Islet of Langerhans (tissue), 1 donor: ENCODE measurements at regions not wholly inside any gene's neighbourhood (a gene's known extent, or its start where the extent isn't known, plus 50 kb on each side); places are given as distances from the start of the nearest gene placed in this dataset.
"Not testable (repeated sequence)": the region's sequence is repeated elsewhere in the genome, so short reads cannot be mapped to it uniquely, and the experiment has no call there.

Experiments used
- FAIRE-seq: peaks from one replicate; lab custom pipeline; 2011; peaks lifted over from hg19 to GRCh38; lab: Jason Lieb, UNC

- FAIRE-seq: no peak
Observed at GRCh38 chr16:52786091-52786490, 239.1 kb upstream of the TOX3 start.

DNA sequence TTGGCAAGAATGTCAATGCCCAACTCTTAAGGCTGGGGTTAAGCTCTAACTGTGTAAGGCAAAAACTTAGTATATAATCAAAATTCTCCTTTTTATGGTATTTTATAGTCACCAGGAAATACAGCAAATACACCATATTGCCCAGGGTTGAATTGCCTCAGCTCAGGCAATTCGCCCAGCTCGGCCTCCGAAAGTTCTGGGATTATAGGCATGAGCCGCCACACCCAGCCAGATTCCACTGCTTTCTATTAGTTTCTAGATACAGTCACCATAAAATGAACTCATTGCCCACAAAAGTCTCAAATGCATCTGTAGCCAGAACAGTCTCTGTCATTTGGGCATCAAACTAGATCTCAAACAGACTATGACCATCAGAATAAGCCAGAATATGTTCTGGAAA lies 238.7 kb upstream of the TOX3 start:
- no peak for FAIRE-seq

DNA sequence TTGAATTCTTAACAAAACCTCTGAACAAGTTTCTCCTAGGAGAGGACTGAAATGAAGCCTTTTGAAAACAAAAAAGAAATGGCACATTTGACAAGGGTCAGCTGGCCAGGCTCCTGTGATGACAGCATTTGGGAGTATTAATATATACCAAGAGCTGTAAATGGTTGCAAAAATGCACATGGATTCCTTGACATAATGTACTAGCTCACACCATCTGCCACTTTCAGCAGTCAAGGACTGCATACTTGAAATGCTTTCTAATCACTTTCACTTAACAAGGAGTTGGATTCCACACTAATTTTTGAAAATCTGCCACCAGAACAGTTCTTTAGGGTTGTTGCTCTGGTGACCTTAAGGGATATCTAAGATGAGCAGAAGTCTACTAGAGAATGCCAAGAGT lies 236.7 kb upstream of the TOX3 start:
- FAIRE-seq: no peak

- no peak for FAIRE-seq
Observed at GRCh38 chr16:52781005-52781630, 234.2 kb upstream of the TOX3 start.

- no peak for FAIRE-seq
Observed at GRCh38 chr16:52773026-52773425, 226.1 kb upstream of the TOX3 start.

- no peak for FAIRE-seq
Observed at GRCh38 chr16:52770828-52771227, 223.9 kb upstream of the TOX3 start.

DNA sequence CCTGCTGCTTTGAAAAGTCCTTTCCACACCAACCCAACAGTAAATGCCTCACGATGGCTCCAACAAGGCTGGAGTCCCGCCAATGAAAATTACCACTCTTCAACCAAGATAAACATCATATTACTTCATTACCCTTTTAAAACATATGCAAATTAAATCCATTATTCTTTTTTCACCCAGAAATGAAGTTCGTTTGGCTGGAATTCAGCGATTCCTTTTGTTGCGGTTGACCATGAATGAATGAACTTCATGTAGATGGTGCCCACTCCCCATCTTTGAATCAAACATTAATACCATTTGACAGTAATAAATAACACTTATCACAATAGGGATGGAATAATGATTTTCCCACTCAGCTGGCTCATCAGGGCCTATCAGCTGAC lies 211.5 kb upstream of the TOX3 start:
- FAIRE-seq: no peak

- FAIRE-seq: no peak
Observed at GRCh38 chr16:52757746-52758472, 211.0 kb upstream of the TOX3 start.

DNA sequence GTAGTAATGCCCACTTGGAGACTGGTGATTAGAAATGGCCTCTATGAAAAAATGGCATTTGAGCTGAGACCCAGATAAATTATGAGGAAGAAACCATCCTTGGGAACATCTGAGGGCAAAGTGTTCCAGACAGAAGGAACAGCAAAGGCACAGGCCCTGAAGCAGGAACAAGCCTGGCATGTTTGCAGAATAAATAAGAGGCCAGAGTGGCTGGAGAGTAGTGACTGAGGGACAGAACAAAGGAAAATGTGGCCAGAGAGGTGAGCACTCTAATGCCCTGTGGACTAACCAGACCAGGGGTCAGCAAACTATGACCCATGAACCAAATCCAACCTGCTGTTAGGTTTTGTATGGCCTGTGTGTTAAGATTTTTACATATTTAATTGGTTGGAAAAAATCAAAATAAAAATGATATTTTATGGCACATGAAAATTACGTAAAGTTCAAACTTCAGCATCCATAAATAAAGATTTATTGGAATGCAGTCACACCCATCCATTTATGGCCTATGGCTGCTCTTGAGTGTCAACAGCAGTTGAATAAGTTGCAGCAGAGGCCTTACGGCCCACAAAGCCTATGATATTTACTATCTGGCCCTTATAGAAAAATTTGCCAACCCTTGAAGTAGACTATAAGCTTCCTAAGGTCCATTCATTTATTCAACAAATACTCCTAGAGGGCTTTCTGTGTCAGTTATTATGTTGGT lies 210.0 kb upstream of the TOX3 start:
- FAIRE-seq: no peak

DNA sequence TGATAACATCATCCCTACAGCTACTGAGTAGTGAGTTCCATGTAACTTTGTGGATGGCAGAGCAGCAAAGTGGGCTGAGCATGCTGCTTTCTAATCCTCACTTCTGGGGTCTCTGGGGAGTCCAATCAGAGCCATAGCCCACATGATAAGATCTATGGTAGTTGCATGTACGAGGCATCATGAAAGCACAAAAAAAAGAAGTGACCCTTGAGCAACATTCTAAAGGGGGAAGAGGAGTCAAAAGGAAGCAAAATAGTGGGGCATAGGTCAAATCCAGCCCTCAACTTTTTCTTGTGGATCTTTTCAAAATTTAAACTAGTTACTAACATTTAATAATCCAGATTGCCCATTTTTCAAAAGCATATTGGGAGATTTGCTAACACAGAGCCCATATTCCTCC lies 208.5 kb upstream of the TOX3 start:
- FAIRE-seq: no peak

DNA sequence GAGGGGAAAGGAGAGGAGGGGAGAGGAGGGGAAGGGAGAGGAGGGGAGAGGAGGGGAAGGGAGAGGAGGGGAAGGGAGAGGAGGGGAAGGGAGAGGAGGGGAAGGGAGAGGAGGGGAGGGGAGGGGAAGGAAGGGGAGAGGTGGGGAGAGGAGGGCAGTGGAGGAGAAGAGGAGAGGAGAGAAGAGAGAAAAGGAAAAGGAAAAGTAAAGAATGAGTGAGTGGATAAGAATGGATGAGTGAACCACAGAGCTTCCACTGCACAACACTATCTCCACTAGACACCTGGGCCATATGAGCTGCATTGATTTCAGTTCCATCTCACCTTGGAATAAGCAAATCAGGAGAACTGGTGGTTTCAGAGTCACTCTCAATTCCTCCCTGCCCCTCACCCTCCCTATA lies 204.1 kb upstream of the TOX3 start:
- no peak for FAIRE-seq

DNA sequence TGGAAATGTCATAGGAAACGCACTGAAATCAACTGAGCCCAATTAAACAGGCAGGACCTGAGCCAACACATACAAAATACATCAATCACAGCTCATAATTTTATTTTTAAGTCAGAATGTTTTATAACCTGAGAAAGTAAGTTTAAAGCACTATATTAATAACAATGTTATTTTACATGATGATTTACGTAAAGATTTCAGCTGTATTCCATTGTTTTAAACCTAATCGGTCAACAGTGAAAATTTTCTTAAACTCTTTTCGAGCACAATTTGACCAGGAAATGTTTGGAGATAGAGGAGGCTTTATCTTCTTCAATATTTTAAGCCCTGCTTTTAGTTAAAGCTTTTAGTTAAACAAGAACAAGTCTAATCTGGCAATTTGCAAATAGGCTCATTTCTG lies 201.8 kb upstream of the TOX3 start:
- no peak for FAIRE-seq

GRCh38 chr16:52747088-52747595 lies 200.2 kb upstream of the TOX3 start:
- no peak for FAIRE-seq

- no peak for FAIRE-seq
Observed at GRCh38 chr16:52743707-52744106, 196.8 kb upstream of the TOX3 start.

GRCh38 chr16:52742608-52743170 lies 195.7 kb upstream of the TOX3 start:
- FAIRE-seq: no peak

DNA sequence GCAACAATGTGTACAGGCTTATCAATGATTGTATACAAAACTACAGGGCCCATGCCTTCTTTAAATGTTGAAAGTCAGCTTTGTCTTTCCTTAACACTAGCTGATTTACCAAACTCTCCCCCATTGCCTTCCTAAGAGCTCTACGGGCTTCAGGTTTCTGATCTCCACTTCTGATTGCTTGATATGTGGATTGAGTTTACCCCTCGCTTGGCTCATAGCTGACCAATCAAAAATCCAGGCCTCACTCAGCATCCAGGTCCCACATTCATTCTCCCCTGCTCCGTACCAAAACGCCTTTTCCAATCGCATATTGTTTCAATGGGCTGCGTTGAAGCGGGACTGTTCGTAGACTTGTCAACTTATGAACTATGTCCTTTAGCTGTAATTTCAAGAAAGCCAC lies 195.1 kb upstream of the TOX3 start:
- no peak for FAIRE-seq

- FAIRE-seq: no peak
Observed at GRCh38 chr16:52741351-52741750, 194.4 kb upstream of the TOX3 start.

GRCh38 chr16:52740766-52741165 lies 193.8 kb upstream of the TOX3 start:
- no peak for FAIRE-seq

- no peak for FAIRE-seq
Observed at GRCh38 chr16:52740333-52740732, 193.4 kb upstream of the TOX3 start.

GRCh38 chr16:52738992-52739391 lies 192.0 kb upstream of the TOX3 start:
- not testable (repeated sequence) for FAIRE-seq

DNA sequence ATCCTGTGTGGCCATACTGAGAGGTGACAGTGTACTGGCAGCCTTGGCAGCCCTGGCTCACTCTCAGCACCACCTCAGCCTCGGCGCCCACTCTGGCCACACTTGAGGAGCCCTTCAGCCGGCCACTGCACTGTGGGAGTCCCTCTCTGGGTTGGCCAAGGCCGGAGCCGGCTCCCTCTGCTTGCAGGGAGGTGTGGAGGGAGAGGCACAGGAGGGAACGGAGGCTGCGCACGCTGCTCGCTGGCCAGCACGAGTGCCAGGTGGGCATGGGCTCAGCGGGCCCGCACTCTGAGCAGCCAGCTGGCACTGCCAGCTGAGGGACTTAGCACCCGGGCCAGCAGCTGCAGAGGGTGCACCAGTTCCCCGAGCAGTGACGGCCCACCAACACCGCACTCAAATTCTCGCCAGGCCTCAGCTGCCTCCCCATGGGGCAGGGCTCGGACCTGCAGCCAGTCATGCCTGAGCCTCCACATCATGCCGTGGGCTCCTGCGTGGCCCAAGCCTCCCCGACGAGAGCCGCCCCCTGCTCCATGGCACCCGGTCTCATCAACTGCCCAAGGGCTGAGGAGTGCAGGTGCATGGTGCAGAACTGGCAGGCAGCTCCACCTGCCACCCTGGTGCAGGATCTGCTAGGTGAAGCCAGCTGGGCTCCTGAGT lies 184.4 kb upstream of the TOX3 start:
- no peak for FAIRE-seq

DNA sequence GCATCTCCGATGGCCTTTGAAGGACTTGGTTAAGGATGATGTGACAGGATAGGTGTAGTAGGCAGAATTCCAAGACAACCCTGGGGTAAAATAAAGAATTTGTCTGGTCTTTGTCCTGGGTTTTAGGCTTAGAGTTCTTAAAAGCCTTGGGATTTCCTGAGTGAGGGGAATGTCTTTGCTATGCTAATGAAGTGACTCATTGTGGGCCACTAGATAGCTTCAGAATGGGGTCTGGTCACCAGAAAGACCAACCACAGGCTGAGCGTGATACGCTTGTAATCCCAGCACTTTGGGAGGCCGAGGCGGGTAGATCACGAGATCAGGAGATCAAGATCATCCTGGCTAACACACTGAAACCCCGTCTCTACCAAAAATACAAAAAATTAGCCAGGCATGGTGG lies 182.8 kb upstream of the TOX3 start:
- FAIRE-seq: no peak

DNA sequence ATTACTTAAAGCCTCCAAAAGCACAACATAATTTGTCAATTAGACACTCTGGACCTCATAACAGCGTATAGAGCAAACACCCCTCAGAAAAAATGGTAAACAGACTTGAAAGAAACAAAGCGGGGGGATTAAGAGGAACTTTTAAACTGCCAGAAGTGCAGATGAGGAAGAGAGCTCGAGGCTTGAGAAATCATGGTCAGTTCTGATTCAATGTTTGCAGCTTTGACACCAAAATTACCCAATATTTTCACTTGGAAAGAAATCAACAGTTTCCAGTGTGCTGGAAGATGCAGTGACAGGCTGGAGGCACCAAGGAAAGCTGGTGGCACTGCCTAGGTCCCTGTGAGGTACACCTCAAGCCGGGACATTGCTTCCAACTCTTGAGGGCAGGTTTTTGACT lies 180.9 kb upstream of the TOX3 start:
- no peak for FAIRE-seq
